Stimulated activated CD8-positive, alpha-beta memory T cell treated with anti-CD3 and anti-CD28 coated beads, Interleukin-12 subunit alpha, Interleukin-12 subunit beta, amount 100 ng/mL, for 24 hours (primary cell): ENCODE measurements at regions not wholly inside any gene's neighbourhood (a gene's known extent, or its start where the extent isn't known, plus 50 kb on each side); places are given as distances from the start of the nearest gene placed in this dataset.

Experiments
- DNase-seq: peaks from one replicate; pipeline ENCODE4 v3.0.0-alpha.2; 2020; ENCODE audit errors: extremely low read depth

GRCh38 chr6:148240861-148241477 lies 101.7 kb upstream of the SASH1 start:
- DNase-seq = no peak

GRCh38 chr6:148242180-148242579 lies 100.5 kb upstream of the SASH1 start:
- DNase-seq = no peak

GRCh38 chr6:148244217-148244935 lies 98.3 kb upstream of the SASH1 start:
- DNase-seq = no peak

- DNase-seq = no peak
Observed at GRCh38 chr6:148247386-148248063, 95.1 kb upstream of the SASH1 start.

GRCh38 chr6:148249160-148249559 lies 93.5 kb upstream of the SASH1 start:
- no peak for DNase-seq

GRCh38 chr6:148249679-148250375 lies 92.8 kb upstream of the SASH1 start:
- DNase-seq = no peak

- no peak for DNase-seq
Observed at GRCh38 chr6:148250975-148251685, 91.5 kb upstream of the SASH1 start.

DNA sequence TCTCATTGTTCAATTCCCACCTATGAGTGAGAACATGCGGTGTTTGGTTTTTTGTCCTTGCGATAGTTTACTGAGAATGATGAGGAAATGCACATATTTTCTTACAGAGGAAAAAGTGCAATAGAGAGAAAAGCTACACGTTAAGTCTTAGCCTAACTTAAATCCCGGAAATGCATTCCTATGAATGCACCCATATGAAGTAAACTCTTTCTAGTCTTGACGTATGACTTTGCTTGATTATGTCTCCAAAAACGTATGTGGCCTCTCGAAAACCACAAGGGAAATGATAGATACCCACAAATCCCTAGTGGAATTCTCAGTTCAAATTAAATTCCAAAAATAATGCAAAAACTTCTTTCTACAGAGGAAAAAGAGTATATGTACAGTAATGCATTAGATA lies 90.7 kb upstream of the SASH1 start:
- DNase-seq = no peak

DNA sequence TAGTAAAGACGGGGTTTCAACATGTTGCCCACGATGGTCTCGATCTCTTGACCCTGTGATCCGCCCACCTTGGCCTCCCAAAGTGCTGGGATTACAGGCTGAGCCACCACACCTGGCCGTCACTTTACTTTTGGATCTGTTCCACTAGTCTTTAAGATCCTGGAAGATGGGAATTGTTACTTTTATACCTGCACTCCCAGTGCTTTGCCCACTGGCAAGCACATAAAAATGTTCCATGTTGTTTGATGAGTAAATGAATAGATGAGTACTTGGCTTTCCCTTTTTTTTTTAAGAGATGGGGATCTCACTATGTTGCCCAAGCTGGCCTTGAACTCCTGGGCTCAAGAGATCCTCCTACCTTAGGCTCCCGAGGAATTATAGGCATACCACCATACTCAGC lies 84.8 kb upstream of the SASH1 start:
- no peak for DNase-seq

- DNase-seq = no peak
Observed at GRCh38 chr6:148258868-148259267, 83.8 kb upstream of the SASH1 start.

DNA sequence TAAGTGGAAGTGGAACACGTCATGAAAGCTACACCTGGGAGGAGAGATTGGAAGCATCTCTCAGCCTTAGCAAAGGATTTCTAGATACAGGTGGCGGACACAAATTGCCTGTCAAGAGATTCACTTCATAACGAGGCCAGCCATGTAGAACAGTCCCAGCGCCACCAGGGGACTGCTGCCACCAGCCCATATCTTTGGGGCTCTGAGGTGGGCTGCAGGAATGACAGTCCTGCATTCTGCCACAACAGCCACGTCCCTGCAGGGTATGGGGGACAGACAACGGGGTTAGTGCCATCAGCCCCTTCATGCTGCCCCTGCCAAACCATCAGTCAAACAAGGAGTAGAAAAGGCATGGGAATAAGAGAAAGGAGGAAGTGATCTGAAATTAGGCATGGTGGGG lies 81.2 kb upstream of the SASH1 start:
- DNase-seq = no peak

DNA sequence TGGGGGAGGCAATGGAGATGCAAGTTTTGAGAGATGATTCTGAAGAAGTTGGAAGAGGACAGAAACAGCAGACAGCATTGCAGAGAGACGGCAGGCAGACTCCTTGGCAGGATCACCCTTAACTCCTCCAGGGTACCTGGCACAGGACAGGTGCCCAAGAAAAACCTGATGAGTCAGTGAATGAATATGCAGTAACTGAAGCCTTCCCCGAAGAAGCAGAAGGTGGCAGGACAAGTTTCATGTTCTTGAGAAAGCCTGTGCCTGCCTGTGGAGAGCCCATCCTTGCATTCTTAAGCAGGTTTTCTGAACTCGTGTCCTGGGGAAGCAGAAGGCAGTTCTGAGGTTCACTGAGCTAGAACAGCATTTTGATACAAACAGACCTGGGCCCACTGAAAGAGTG lies 79.6 kb upstream of the SASH1 start:
- no peak for DNase-seq

- DNase-seq = no peak
Observed at GRCh38 chr6:148263961-148264360, 78.7 kb upstream of the SASH1 start.

DNA sequence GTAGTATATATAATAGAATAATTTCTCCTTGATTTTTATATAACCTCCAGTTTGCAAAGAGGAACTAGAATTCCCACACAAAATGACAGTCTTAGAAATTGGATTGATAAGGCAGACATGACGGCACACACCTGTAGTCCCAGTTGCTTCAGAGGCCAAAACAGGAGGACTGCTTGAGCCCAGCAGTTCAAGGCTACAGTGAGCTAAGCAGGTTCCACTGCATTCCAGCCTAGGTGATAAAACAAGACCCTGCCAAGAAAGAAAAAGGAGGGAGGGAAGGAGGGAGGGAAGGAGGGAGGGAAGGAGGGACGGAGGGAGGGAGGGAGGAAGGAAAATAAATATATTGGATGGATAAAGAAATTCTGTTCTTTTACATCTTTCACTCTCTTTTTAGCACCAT lies 77.6 kb upstream of the SASH1 start:
- DNase-seq = no peak

DNA sequence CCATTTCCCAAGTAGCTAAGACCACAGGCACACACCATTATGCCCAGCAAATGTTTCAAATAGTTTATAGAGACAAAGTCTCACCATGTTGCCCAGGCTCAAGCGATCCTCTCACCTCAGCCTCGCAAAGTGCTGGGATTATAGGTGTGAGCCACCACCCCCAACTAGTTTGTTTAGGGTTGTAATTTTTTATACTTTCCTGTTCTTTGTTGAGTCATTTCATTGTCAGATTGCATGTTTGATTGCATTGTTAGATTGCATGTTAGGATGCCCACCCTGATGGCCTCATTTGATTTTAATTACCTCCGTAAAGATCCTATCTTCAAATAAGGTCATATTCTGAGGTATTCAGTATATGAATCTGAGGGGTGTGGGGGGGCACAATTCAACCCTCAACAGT lies 73.3 kb upstream of the SASH1 start:
- no peak for DNase-seq

DNA sequence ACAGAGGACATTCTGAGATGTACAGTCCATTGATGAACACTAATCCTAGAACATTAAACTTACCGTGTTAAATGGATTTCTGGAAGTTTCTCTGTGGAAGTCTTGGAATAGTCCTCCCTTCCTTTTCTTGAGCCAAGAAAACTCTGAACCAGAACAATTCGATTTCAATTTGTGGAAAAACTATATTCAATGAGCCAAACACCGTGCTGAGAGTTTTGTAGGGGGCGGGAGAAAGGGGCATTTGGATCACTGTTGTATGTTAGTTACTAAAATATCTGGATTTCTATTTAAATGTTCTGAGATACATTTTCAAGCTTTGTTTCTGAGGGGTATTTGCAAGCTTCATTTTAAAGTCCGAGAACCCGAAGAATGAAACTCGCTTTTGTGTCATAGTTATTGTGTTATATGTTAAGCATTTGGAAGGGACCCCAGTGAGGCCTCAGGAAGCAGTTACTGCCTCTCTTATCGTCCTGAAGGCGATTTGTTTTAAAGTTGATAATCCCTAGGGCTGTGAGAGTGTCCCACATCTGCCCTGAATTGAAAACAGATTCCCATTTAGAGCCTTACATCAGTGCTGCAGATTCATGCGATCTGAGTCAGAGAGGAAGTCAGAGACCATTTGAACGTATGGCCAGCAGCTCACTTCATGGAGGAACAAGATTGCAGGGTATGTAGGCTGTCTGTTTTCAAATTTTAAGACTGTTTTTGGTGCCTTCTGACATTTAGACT lies 70.8 kb upstream of the SASH1 start:
- no peak for DNase-seq

- DNase-seq = no peak
Observed at GRCh38 chr6:148272597-148272996, 70.0 kb upstream of the SASH1 start.

DNA sequence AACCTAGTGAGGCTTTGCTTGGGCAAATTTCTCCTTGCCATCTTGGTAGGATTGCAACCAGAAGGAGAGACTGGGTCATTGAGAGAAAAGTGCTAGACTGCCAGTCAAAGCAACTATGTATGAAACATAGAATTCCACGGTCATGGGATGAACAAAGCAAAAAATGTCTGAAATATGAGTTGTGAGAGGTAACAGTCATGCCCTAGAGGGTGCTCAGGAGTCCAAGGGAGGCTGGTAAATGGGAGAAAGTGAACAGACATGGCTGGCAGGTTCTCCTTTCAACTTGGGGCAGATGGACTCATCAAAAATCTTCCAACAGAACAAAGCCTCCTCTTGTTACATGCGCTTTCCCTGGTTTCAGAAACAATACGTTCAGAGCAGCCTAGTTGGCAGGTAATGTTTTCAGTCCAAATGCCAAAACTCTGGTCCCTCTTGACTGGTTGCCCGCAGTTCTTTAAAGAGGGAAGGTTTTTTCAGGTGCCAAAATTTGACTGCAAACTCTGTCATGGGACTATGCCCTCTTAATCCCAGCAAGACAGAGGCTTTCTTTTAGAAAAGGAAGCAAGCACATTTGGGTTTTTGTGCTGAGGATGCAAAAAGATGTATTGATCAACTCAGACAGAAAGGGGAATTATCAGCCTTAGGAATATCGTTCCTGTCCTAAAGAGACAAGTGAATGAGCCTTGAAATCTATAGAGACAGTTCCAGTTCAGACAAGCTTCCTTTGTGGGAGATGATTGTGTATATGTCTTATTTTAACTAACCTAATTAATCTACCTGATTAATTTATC lies 68.5 kb upstream of the SASH1 start:
- DNase-seq = no peak

GRCh38 chr6:148274809-148275208 lies 67.8 kb upstream of the SASH1 start:
- DNase-seq = no peak

- DNase-seq = no peak
Observed at GRCh38 chr6:148285205-148285604, 57.4 kb upstream of the SASH1 start.
